ENCODE measurements at regions not wholly inside any gene's neighbourhood (a gene's known extent, or its start where the extent isn't known, plus 50 kb on each side); places are given as distances from the start of the nearest gene placed in this dataset.
"Not testable (repeated sequence)": the region's sequence is repeated elsewhere in the genome, so short reads cannot be mapped to it uniquely, and the experiment has no call there.

GRCh38 chr4:135434936-135435335 is 1233.3 kb upstream of the PABPC4L start:
- DNase-seq: no peak

- DNase-seq: no peak
These were observed 1227.9 kb upstream of the PABPC4L start for GRCh38 chr4:135429528-135429927.

GRCh38 chr4:135418353-135418752 is 1216.8 kb upstream of the PABPC4L start:
- no peak for DNase-seq

DNA sequence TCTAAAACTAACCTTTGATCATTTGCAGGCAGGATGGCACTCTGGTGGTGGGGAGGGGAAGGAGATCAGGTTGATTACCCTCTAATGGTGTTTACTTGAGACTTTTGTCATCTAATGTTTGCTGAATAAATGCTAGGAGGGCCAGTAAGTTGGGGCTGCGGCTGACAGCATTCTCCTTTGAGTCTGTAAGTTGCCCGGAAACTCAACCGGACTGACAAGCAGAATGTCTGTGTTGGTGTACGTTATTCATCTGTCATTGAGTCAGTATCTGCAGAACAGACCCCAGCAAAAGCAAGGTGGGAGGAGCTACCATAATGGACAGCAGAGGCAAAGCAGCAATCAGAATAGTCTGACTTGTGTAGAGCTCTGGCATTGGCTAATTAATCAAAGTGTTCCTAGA is 1210.6 kb upstream of the PABPC4L start:
- no peak for DNase-seq

DNA sequence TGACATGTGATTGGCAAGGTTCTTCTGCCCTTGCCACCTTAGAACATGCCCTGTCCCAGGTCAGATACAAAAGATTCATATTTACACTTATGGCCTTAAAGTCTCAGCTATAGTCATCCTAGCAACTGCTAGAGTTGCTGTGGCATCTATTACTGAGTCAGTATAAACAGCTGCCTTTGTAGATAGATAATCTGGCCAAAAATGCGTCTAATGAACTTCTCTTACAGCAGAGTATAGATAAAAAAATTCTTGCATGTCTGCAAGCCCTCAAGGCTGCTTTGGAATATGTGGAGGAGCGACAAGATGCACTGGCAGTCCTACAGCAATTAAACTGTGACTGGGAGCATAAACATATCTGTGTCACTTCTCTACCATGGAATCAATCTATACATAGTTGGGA is 1209.7 kb upstream of the PABPC4L start:
- DNase-seq: no peak

DNA sequence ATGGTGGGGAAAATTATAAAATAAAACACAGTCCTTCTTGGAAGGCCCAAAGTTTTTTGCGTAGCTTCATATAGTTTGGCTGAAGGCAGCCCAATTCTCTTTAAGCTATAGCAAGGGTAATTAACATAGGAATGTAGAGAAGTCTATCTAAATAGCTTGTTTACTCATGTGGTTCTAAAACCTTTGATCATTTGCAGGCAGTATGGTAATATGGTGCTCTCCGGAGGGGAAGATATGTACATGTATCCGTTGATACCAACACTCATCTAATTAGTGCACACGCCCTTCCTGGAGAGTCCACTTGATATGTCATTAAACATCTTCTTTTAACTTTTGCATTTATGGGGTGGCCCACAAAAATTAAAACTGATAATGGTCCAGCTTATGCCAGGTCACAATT is 1207.7 kb upstream of the PABPC4L start:
- DNase-seq: not testable (repeated sequence)

- no peak for DNase-seq
These were observed 1206.5 kb upstream of the PABPC4L start for GRCh38 chr4:135408109-135408508.

GRCh38 chr4:135406597-135406996 is 1205.0 kb upstream of the PABPC4L start:
- DNase-seq: not testable (repeated sequence)

DNA sequence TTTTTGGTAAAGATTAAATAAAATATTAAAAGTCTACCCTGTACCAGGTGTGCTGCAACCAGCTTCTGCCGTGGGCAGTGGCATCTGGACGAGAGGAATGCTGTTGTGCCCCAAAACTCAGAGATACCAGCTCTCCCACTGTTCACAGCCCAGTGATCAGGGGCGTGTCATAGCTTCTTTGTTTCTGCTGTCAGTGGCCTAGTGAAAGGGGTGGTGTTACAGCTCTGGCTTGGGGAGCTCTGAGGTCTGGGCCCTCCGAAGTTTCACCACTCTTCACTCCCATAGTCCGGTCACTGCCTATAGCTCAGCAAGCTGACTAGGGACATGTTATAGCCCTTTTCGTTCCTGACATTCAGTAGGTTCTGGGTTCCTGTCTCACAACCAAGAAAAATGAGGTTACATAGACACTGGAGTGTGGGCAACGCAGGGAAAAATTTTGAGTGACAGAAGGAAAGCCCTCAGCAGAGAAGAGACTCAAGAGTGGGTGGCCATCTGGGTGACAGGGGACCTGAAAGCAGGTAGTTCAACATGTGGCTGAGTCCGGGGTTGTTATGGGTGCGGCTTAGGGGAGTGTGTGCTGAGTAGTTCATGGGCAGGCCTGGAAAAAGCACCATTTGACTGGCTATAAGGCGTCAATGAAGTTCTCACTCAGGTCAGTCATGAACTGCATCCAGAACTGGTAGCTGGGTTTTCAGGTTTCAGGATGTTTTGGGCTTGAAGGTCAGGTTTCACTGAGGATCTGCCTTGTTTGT is 1184.4 kb upstream of the PABPC4L start:
- no peak for DNase-seq

DNA sequence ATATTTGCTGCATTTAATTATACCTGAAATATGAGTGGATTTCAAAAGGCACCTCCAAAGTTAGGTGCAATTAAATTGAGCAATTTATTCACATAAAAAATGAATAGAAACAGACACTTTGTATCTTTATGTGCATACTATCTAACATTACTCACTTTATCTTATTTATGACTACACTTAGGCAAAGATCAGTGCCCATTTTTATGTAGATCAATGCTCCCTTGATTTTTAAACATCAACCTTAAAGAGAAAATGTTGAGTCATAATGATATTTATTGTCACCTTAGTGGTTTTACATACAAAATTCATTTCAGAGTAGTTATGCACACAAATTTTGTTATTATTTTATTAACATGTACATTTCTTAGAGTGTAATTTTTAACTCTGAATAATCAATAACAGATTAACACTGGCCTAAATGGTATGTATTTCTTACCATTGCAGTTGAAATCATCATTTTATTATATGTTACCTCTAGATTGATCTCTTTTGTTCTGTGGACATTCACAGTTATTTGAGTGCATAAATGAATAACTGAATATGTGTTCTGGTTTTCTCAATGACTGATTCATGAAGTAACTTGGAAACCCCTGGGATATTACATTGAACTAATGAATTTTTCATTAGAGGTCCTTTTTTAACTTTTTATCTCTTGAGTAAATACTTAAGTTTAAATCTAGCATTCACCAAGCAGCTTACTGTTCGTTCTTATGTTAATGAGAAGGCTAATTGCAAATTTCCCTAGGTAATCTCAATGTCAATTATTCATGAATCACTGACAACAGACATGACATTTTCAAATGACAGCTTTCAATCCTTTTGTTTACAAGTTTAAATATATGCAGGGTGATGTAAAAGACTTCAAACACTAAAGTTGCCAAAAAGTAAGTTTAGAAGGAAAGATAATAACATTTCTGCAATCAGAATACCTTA is 1182.0 kb upstream of the PABPC4L start:
- DNase-seq: no peak

DNA sequence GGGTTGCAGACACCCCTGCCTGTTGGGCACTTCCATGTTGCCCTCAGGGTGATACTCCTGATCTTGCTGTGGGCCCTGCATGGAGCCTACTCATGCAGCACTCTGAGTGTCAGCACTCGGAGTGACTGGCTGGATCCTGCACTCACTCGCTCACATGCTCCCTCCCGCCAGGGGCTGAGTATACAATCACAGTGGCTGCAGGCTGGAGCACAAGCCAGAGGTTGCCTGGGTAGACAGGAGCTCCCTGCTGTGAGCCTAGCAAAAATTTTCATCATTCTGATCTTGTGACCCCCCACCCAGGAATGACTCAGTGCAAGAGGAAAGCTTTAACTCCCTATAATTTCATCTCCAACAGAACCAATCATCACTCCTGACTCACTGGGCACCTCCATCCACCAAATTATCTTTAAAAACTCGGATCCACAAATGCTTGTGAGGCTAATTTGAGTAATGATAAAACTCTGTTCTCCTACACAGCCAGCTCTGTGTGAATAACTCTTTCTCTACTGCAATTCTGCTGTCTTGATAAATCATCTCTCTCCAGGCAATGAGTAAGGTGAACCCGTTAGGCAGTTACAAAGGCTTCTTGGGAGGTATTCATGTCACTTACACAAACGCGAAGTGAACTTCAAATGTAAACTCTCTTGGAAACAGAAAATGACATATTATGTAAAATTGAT is 1180.8 kb upstream of the PABPC4L start:
- no peak for DNase-seq

DNA sequence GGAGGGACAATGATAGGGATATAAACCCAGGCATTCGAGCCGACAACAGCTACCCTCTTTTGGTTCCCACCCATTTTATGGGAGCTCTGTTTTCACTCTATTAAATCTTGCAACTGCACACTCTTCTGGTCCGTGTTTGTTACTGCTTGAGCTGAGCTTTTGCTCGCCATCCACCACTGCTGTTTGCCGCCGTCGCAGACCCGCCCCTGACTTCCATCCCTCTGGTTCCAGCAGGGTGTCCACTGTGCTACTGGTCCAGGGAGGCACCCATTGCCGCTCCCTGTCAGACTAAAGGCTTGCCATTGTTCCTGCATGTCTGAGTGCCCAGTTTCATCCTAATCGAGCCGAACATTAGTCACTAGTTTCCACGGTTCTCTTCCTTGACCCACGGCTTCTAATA is 1170.5 kb upstream of the PABPC4L start:
- DNase-seq: no peak

DNA sequence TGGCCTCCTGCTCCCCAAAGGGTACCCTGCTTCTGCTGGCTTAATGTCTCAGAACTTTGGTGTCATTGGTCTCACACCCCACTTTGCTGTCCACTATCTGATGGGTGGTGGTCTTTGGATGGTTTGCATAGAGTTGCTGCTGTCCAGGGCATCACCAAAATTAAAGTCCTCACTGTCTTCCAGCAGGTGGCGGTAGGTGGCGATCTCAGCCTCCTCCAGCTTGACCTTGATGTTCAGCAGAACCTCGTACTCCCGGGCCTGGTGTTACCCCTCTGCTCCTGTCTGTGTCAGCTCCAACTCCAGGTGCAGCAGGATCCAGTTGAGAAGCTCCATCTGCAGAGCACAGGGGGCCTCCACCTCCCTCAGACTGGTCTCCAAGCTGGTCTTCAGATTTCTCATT is 1169.5 kb upstream of the PABPC4L start:
- no peak for DNase-seq

GRCh38 chr4:135368831-135369230 is 1167.2 kb upstream of the PABPC4L start:
- no peak for DNase-seq

GRCh38 chr4:135365065-135365464 is 1163.5 kb upstream of the PABPC4L start:
- no peak for DNase-seq

DNA sequence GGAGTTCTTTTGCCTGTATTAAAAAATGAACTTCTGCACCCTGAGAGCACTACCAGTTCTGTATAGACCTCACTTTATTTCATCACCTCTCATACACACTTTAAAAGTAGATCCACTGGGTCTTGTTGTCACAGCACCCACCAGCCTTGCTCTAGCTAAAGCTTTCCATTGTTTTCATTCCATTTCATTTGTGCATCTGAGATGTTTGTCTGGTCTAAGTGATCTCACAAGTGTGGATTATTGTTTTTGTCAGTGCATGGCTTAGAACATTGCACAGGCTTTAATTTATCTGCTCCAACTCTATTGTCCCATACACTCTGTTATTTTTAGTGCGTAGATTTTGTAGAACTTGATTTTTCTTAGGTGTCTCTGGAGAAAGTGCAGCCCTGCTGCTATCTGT is 1157.5 kb upstream of the PABPC4L start:
- DNase-seq: no peak

DNA sequence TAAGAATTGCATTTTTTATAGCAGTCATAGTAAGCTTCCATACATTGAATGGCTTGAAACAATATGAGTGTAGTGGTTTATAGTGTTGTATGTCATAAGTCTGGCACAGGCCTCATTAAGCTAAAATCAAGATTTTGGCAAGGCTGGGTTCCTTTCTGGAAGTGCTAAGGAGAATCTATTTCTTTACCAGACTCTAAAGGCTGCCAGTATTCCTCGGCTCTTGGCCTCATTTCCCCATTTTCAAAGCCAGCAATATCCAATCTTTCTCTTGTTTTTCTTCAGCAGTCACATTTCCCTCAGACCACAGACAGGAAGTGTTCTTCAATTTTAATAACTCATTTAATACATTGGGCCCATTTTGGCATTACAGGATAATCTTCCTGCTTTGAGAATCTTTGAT is 1155.5 kb upstream of the PABPC4L start:
- no peak for DNase-seq

DNA sequence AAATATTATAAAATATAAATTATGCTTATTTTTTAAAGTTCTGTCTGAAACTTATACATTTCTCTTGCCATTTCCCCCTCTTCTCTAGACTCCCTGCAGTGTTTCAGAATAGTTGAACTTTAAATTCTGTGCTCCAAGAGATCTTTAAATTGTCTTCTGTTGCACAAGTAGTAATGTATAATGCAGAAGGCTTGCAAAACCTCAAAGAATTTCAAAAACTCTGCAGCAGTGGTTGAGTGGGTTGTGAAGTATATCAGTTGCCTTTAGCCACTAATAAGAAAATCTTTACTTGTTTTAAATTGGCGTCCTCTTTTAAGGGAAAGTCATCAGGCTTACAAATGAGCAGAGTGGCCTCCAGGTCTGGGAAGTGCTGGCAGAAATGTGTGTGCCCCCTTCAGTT is 1153.3 kb upstream of the PABPC4L start:
- no peak for DNase-seq

GRCh38 chr4:135353008-135353407 is 1151.4 kb upstream of the PABPC4L start:
- no peak for DNase-seq

GRCh38 chr4:135344492-135344891 is 1142.9 kb upstream of the PABPC4L start:
- no peak for DNase-seq

DNA sequence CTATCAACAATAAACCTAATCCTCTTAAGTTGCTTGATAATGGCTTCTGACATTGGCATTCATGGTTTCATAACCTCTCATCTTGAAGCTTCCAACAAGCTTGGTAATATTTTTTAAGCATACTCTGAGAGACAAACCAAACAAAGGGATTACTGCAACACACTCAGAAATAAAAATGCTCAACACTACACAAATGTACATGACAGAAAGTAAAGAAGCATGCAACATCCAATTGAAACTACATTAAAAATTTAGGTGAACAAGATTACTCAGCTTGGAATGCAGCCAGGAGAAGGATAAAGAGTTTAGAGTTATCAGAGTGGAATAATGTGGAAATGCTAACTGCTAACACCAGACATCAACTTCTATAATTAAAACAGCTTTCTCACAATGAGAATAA is 1136.6 kb upstream of the PABPC4L start:
- DNase-seq: no peak

GRCh38 chr4:135325264-135325663 is 1123.7 kb upstream of the PABPC4L start:
- DNase-seq: no peak

DNA sequence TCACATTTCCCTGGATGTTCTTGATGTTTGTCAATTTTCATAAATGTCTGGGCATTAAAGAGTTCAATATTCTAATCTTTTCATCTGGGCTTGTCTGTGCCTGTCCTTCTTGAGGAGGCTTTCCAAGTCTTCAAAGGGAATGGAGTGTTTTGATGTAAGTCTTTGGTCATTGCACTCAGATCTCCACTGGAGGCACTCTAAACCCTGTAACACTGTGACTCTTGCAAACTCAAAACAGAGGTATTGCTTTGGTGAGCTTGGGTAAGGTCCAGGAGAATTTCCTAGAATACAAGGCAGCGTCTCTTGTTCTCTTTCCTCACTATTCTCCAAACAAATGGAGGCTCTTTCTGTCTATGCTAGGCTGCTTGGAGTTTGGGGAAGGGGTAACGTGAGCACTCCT is 1118.1 kb upstream of the PABPC4L start:
- DNase-seq: no peak
